Esophagus muscularis mucosa (tissue), 4 donors: ENCODE measurements at regions not wholly inside any gene's neighbourhood (a gene's known extent, or its start where the extent isn't known, plus 50 kb on each side); places are given as distances from the start of the nearest gene placed in this dataset.

Experiments used
- CTCF ChIP-seq, 3 experiments: fragments of 200-600 bp in 2 of 3; fragments of 450-650 bp in 1 of 3; sonication (generic) in 2 of 3; IDR thresholded peaks; one replicate each; pipeline ENCODE4 v1.5.1; 2017 to 2019; ENCODE audit warnings: antibody characterized with exemption in 3 of 3, mild to moderate bottlenecking in 2 of 3, moderate library complexity in 1 of 3
- EP300 ChIP-seq: sonication (generic); formaldehyde crosslinking; IDR thresholded peaks from one replicate; pipeline ENCODE4 v1.6.1; 2017; ENCODE audit warnings: antibody characterized with exemption
- POLR2A ChIP-seq: fragments of 450-650 bp; IDR thresholded peaks from one replicate; pipeline ENCODE4 v1.6.1; 2017; ENCODE audit warnings: antibody characterized with exemption, moderate library complexity, mild to moderate bottlenecking, low read depth
- POLR2AphosphoS5 ChIP-seq, 2 donors: sonication (generic); formaldehyde crosslinking; IDR thresholded peaks; one replicate each; pipeline ENCODE4 v1.6.1; 2017; ENCODE audit warnings: antibody characterized with exemption in 2 of 2

- no peak for TF ChIP-seq CTCF (IDR thresholded peaks at IDR 0.05)
- no peak for TF ChIP-seq POLR2AphosphoS5 (IDR thresholded peaks at IDR 0.05)
- TF ChIP-seq POLR2A: no peak
- TF ChIP-seq EP300: no peak
Measured at GRCh38 chr1:68785328-68785727, 288.4 kb upstream of the DEPDC1 start.
